Activated naive CD8-positive, alpha-beta T cell treated with anti-CD3 and anti-CD28 coated beads, Interleukin-2, amount 50 U/mL, for 24 hours (primary cell): ENCODE measurements at regions not wholly inside any gene's neighbourhood (a gene's known extent, or its start where the extent isn't known, plus 50 kb on each side); places are given as distances from the start of the nearest gene placed in this dataset.
A peak's percentile ranks its signal among the peaks of the same experiment; 100 is the strongest.

Source experiments
- ATAC-seq: fragments of 150-1000 bp; cut with Tn5 transposase; one replicate; pipeline ENCODE4 v1.10.0; 2021
- DNase-seq: peaks from one replicate; pipeline ENCODE4 v3.0.0; 2021
- H3K27ac Mint-ChIP-seq: one replicate; pipeline ENCODE4 v1.8.0; 2021; ENCODE audit warnings: mild to moderate bottlenecking, mixed read lengths
- H3K27me3 Mint-ChIP-seq: one replicate; pipeline ENCODE4 v1.8.0; 2021; ENCODE audit warnings: mixed read lengths
- H3K36me3 Mint-ChIP-seq: one replicate; pipeline ENCODE4 v1.8.0; 2021; ENCODE audit warnings: low read depth, mixed read lengths
- H3K4me1 Mint-ChIP-seq: one replicate; pipeline ENCODE4 v1.8.0; 2021; ENCODE audit warnings: mixed read lengths
- H3K4me3 Mint-ChIP-seq: one replicate; pipeline ENCODE4 v1.8.0; 2021; ENCODE audit warnings: mild to moderate bottlenecking, moderate library complexity, mixed read lengths
- H3K9me3 Mint-ChIP-seq: one replicate; pipeline ENCODE4 v1.8.0; 2021; ENCODE audit warnings: mixed read lengths

GRCh38 chr14:101118746-101119591, 215.4 kb upstream of the RTL1 start:
- no peak for ATAC-seq
- Mint-ChIP-seq H3K27ac (no peak overlapping the region), H3K4me3 (no peak overlapping the region), H3K9me3 (no peaks in the 10 kb centered on the region), H3K4me1 (peaks cover 19% of the 10 kb centered on the region), H3K27me3 (peaks cover 8% of the 10 kb centered on the region), H3K36me3 (no peaks in the 10 kb centered on the region)
- no peak for DNase-seq

GRCh38 chr14:101119830-101120571, 216.5 kb upstream of the RTL1 start:
- H3K9me3 Mint-ChIP-seq, result no peaks in the 10 kb centered on the region
- peak overlapping the region; percentile 66 for H3K27ac Mint-ChIP-seq
- H3K4me3 Mint-ChIP-seq, result peak overlapping the region; percentile 77
- no peak for ATAC-seq
- H3K4me1 Mint-ChIP-seq, result peaks cover 19% of the 10 kb centered on the region
- H3K27me3 Mint-ChIP-seq, result peaks cover 8% of the 10 kb centered on the region
- H3K36me3 Mint-ChIP-seq, result no peaks in the 10 kb centered on the region
- no peak for DNase-seq

DNA sequence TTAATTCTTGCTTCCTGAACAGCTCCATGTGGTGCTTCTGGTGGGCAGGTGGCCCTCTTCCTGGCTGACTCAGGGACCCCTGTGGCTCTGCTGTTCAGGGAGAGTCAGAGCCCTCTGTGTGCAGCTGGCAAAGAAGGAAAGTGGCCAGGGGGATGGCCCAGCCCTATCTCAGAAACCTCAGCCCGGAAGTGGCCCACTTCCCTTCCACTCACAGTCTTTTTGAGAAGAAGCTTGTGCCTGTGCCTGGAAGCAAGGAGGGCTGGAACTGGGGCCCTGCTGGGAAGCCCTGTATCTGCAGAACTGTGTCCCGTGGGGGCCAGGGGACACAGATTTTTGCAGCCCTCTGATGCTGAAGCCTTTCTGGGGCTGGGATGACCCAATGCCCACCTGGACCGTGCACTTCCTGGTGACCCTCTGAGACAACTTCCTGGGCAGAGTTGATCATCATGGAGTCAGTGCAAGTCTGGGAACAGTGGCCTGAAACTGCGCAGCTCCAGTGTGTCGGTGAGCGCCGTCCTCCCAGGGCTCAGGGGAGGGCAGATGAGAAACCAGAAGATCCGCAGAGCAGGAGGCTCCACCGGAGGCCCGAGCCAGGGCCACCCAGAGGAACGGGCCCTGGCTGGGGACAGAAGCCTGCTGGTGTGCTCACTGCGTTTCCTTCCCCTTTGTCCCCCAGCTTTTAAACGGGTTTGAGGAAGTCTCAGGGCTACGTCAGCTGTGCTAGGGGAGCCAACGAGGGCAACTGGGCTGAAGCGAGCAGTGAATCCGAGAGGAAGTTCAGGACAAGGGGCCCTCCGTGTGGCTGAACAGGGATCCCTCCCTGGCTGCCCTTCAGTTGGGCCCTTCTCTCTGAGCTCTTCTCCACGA, 217.4 kb upstream of the RTL1 start:
- Mint-ChIP-seq H3K27ac (peak overlapping the region; percentile 66), H3K27me3 (peaks cover 8% of the 10 kb centered on the region), H3K36me3 (no peaks in the 10 kb centered on the region), H3K4me1 (peaks cover 19% of the 10 kb centered on the region), H3K4me3 (peak overlapping the region; percentile 77), H3K9me3 (no peaks in the 10 kb centered on the region)
- peak; percentile 35 for DNase-seq
- peak; percentile 63 for ATAC-seq

DNA sequence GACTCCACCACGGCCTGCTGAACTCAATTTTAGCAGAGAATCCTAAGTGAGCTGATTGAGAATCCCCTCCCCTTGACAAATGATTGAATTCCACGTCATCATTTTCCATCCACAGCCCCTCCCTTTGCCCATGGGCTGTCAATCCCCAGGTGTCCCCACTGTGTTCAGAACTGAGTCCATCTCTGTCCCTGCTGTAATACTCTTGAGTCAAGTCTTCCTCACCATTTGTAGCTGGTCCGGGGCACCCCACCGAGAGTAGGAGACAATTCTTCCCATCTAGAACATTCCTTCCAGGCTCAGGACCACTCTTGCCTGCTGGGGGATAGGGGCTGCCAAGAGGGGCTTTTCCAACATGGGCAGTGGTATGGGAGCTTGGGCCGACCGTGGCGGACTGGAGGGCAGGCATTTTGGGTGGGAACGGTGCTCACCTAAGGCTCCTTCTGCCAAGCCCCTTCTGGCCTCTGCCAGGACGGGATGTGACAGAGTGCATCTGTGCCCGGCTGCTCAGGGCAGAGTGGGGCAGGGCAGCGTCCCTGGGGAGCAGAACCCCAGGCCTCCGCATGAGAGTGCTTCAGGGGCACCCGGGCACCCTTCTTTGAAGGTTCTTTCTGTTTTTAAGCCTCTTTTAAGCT, 218.1 kb upstream of the RTL1 start:
- ATAC-seq (no peak), DNase-seq (no peak)
- peak overlapping the region; percentile 62 for H3K27ac Mint-ChIP-seq
- H3K4me1 Mint-ChIP-seq, result peaks cover 19% of the 10 kb centered on the region
- H3K27me3 Mint-ChIP-seq, result peaks cover 8% of the 10 kb centered on the region
- H3K4me3 Mint-ChIP-seq, result peak overlapping the region; percentile 77
- H3K9me3 Mint-ChIP-seq, result no peaks in the 10 kb centered on the region
- H3K36me3 Mint-ChIP-seq, result no peaks in the 10 kb centered on the region

GRCh38 chr14:101122237-101123141, 219.0 kb upstream of the RTL1 start:
- Mint-ChIP-seq H3K27ac (no peak overlapping the region), H3K4me1 (peaks cover 19% of the 10 kb centered on the region), H3K36me3 (no peaks in the 10 kb centered on the region), H3K4me3 (no peak overlapping the region), H3K9me3 (no peaks in the 10 kb centered on the region), H3K27me3 (peaks cover 8% of the 10 kb centered on the region)
- no peak for DNase-seq
- ATAC-seq, result no peak

DNA sequence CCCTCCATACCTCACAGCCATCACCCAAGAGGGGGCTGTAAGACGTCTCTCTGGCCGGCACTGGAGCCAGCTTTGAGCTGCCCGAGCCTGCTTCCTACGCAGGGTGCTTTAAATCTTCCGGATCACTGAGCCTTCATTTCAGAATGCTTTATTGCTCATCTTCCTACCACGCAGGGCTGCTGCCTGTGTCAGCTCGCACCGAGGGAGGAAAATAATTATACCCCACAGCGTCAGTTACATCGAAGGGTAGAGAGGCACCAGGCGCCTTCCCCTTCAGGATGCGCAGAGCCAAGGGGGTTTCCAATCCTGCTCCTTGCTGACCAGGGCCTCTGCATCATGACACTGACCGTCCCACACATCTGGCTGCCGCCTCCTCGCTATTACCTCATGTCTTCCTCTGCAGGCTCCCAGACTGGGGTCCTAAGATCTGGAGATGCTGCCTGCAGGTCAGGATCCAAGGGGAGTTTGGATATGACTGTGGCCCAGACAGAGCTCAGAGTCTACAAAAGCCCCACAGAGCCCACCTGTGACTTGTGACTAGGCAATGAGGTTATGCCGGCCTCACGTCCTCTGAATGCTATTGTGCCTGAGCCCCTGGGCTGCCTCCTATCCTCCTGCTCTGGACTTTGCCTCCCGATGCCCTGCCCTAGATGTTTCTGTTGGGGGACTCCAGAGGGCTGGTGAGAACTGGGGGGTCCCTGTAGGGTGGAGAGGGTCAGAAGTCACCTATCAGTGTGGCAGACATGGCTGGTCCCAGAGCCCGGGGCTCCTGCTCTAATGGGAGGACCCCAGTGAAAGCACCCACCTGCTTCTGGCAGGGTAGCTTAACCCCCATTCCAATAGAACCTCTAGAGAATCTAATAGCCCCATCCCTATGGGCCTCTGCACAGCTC, 220.3 kb upstream of the RTL1 start:
- Mint-ChIP-seq H3K4me1 (peaks cover 19% of the 10 kb centered on the region), H3K27ac (no peak overlapping the region), H3K27me3 (peaks cover 13% of the 10 kb centered on the region), H3K4me3 (no peak overlapping the region), H3K36me3 (no peaks in the 10 kb centered on the region), H3K9me3 (no peaks in the 10 kb centered on the region)
- ATAC-seq, result no peak
- no peak for DNase-seq

- Mint-ChIP-seq H3K4me1 (peaks cover 18% of the 10 kb centered on the region), H3K9me3 (no peaks in the 10 kb centered on the region), H3K27ac (no peak overlapping the region), H3K27me3 (peaks cover 13% of the 10 kb centered on the region), H3K4me3 (no peak overlapping the region), H3K36me3 (no peaks in the 10 kb centered on the region)
- DNase-seq, result no peak
- ATAC-seq, result no peak
Measured at GRCh38 chr14:101124815-101125214, 221.3 kb upstream of the RTL1 start.

DNA sequence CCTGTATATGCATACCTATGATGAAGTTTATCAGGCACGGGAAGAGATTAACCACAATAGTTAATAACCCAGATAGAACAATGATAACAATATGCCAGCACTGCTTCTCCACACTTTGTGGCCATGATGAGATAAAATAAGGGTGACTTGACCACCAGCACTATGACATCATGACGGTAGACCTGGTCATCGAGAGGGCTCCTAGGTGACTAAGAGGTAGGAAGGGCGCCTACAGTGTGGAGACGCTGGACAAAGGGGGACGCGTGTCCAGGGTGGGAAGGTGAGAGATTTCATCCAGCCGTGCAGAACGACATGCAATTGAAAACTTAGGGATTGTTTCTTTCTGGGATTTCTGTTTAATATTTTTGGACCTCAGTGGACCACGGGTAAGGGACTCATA, 221.8 kb upstream of the RTL1 start:
- H3K27me3 Mint-ChIP-seq, result peaks cover 16% of the 10 kb centered on the region
- no peaks in the 10 kb centered on the region for H3K36me3 Mint-ChIP-seq
- peaks cover 13% of the 10 kb centered on the region for H3K4me1 Mint-ChIP-seq
- no peaks in the 10 kb centered on the region for H3K9me3 Mint-ChIP-seq
- ATAC-seq, result no peak
- H3K4me3 Mint-ChIP-seq, result no peak overlapping the region
- no peak for DNase-seq
- H3K27ac Mint-ChIP-seq, result no peak overlapping the region

DNA sequence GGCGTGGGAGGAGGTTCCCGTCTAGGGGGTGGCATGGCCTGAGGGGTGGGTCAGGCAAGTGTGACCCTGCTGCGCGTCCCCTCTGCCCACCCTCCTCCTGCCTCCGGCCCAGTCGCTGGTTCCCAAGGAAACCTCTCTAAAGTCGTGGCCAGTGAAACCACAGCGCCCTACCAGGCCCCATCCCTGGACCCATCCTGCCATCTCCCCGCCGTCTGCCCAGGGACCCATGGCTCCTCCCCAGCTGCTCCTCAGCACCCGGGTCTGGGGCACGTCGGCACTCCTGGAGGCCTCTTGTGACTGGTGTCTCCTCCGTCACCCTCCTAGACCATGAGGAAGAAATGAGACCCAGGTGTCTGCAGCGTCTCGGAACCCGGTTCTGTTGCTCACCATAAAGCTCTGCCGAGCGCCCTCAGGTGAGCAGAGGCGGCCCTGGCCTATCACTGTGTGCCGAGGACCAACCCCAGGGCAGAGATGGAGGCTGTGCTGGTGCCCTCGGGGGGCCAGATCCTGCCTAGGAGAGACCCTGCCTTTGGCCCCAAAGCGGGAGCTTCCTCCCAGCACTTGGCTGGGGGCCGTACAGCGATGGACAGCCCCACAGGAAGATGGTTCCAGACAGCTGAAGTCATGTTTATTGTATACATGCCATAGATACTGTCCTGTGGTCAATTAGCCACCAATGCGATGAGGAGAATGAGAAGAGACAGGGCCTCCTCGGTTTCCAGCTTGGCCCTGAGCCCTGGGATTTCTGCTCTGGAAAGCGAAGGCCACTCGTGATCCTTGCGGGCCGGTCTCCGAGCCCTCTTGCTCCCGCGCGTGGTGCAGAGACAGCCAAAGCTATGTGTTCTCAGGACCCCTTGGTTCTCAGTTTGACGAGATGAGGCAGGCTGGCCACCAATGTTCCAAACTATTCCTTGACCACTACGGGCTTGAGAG, 222.5 kb upstream of the RTL1 start:
- Mint-ChIP-seq H3K4me1 (peaks cover 7% of the 10 kb centered on the region), H3K9me3 (no peaks in the 10 kb centered on the region), H3K27ac (no peak overlapping the region), H3K27me3 (peaks cover 18% of the 10 kb centered on the region), H3K36me3 (no peaks in the 10 kb centered on the region), H3K4me3 (no peak overlapping the region)
- DNase-seq, result no peak
- no peak for ATAC-seq

DNA sequence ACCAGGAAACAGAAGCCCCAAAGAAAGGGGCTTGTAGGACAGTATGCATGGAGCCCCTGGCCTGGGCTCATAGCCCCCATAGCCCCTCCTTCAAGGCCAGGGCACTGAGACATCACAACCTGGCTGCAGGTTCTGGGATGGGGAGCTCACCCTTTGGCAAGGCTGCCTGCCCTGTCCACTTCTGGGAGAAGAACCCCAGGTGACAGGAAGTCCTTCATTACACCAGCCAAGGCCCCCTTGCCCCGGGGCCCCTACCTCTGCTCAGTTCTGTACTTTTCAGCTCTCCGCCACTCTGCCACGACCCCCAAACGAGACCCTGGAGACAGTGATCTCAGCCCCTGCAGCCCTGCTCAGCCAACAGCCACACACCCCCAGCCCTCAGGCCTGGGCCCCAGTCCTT, 223.2 kb upstream of the RTL1 start:
- DNase-seq (no peak), ATAC-seq (no peak)
- Mint-ChIP-seq H3K9me3 (no peaks in the 10 kb centered on the region), H3K27me3 (peaks cover 21% of the 10 kb centered on the region), H3K4me1 (no peaks in the 10 kb centered on the region), H3K36me3 (no peaks in the 10 kb centered on the region), H3K4me3 (no peak overlapping the region), H3K27ac (no peak overlapping the region)

DNA sequence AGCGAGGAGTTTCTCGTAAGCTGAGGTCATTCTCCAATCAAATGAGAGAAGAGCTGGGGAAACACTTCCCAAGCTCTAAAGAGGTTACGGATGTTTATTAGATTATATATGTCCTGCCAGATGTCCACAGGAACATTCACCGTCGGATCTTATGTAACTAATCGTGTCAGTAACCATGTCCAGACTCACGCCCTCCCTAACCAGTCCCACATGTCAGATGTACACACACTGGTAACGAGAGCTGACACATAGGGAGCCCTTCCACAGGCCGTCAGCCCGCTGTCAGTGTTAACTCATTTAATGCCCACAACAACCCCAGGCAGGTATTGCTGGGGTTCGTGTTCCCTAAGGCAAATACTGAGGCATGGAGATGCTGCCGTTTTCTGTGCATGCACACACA, 223.7 kb upstream of the RTL1 start:
- H3K27ac Mint-ChIP-seq, result no peak overlapping the region
- no peak for ATAC-seq
- no peaks in the 10 kb centered on the region for H3K36me3 Mint-ChIP-seq
- no peak overlapping the region for H3K4me3 Mint-ChIP-seq
- no peaks in the 10 kb centered on the region for H3K9me3 Mint-ChIP-seq
- H3K4me1 Mint-ChIP-seq, result no peaks in the 10 kb centered on the region
- no peak for DNase-seq
- peaks cover 21% of the 10 kb centered on the region for H3K27me3 Mint-ChIP-seq
